ENCODE measurements at regions not wholly inside any gene's neighbourhood (a gene's known extent, or its start where the extent isn't known, plus 50 kb on each side); places are given as distances from the start of the nearest gene placed in this dataset.
"Not testable (repeated sequence)": the region's sequence is repeated elsewhere in the genome, so short reads cannot be mapped to it uniquely, and the experiment has no call there.

GRCh38 chr4:138790706-138791340 is 224.8 kb upstream of the NOCT start:
- no peak for DNase-seq

- DNase-seq, result no peak
These were observed 225.8 kb upstream of the NOCT start for GRCh38 chr4:138789796-138790195.

- no peak for DNase-seq
These were observed 226.7 kb upstream of the NOCT start for GRCh38 chr4:138788857-138789256.

GRCh38 chr4:138788267-138788790 is 227.3 kb upstream of the NOCT start:
- DNase-seq, result no peak

- DNase-seq, result not testable (repeated sequence)
These were observed 235.8 kb upstream of the NOCT start for GRCh38 chr4:138779761-138780160.

GRCh38 chr4:138775890-138776289 is 239.7 kb upstream of the NOCT start:
- DNase-seq, result no peak

GRCh38 chr4:138775489-138775888 is 240.1 kb upstream of the NOCT start:
- no peak for DNase-seq

- no peak for DNase-seq
These were observed 240.6 kb upstream of the NOCT start for GRCh38 chr4:138774940-138775339.

- not testable (repeated sequence) for DNase-seq
These were observed 241.5 kb upstream of the NOCT start for GRCh38 chr4:138774125-138774524.

- no peak for DNase-seq
These were observed 242.3 kb upstream of the NOCT start for GRCh38 chr4:138773321-138773720.

GRCh38 chr4:138772366-138772765 is 243.2 kb upstream of the NOCT start:
- DNase-seq, result no peak

- DNase-seq, result no peak
These were observed 244.8 kb upstream of the NOCT start for GRCh38 chr4:138770818-138771217.

GRCh38 chr4:138766332-138766731 is 249.2 kb upstream of the NOCT start:
- no peak for DNase-seq

GRCh38 chr4:138765442-138765841 is 250.1 kb upstream of the NOCT start:
- DNase-seq, result no peak

GRCh38 chr4:138761638-138762220 is 253.9 kb upstream of the NOCT start:
- DNase-seq, result no peak

- DNase-seq, result no peak
These were observed 256.1 kb upstream of the NOCT start for GRCh38 chr4:138759554-138759902.

- no peak for DNase-seq
These were observed 256.6 kb upstream of the NOCT start for GRCh38 chr4:138758876-138759553.

- DNase-seq, result no peak
These were observed 257.4 kb upstream of the NOCT start for GRCh38 chr4:138758196-138758595.

- no peak for DNase-seq
These were observed 258.1 kb upstream of the NOCT start for GRCh38 chr4:138757432-138757831.

- DNase-seq, result no peak
These were observed 259.1 kb upstream of the NOCT start for GRCh38 chr4:138756519-138756918.

GRCh38 chr4:138751309-138751708 is 264.3 kb upstream of the NOCT start:
- DNase-seq, result no peak

- no peak for DNase-seq
These were observed 266.3 kb upstream of the NOCT start for GRCh38 chr4:138749303-138749702.

- DNase-seq, result peak; percentile 14
These were observed 273.7 kb upstream of the NOCT start for GRCh38 chr4:138741766-138742377.

All from DMS79 (cell line).